Fibroblast of lung (primary cell): ENCODE measurements at regions not wholly inside any gene's neighbourhood (a gene's known extent, or its start where the extent isn't known, plus 50 kb on each side); places are given as distances from the start of the nearest gene placed in this dataset.

Experiments
- DNase-seq, 2 donors: peaks; one replicate each; pipeline versions ENCODE4 v3.0.0 to v3.0.0-alpha.2; 2010; ENCODE audit warnings: low read depth in 2 of 2
- H2AFZ ChIP-seq: 2 replicates; pipeline ENCODE4 v1.5.1; 2012; ENCODE audit warnings: low read length, control low read depth, inconsistent platforms
- H3K27ac ChIP-seq: 2 replicates; pipeline ENCODE4 v1.5.1; 2011; ENCODE audit warnings: low read length, control low read depth; ENCODE audit not compliant: insufficient read depth
- H3K27me3 ChIP-seq: 2 replicates; pipeline ENCODE4 v1.5.1; 2011; ENCODE audit warnings: mild to moderate bottlenecking, low read length; ENCODE audit not compliant: control insufficient read depth, insufficient read depth
- H3K36me3 ChIP-seq: 2 replicates; pipeline ENCODE4 v1.5.1; 2011; ENCODE audit warnings: low read length; ENCODE audit not compliant: control insufficient read depth, insufficient read depth
- H3K4me1 ChIP-seq: 2 replicates; pipeline ENCODE4 v1.5.1; 2011; ENCODE audit warnings: low read length; ENCODE audit not compliant: control insufficient read depth, insufficient read depth; ENCODE audit errors: extremely low read depth
- H3K4me2 ChIP-seq: 2 replicates; pipeline ENCODE4 v1.5.1; 2011; ENCODE audit warnings: low read length, control low read depth; ENCODE audit not compliant: insufficient read depth; ENCODE audit errors: extremely low read depth
- H3K4me3 ChIP-seq, 4 experiments: fragments of 200-600 bp in 1 of 4; sonication (generic) in 1 of 4; replicated peaks in 1 of 4; 2 replicates each; pipeline ENCODE4 v1.5.1; 2011 to 2016; ENCODE audit warnings: low read length in 4 of 4, low read depth in 3 of 4, mild to moderate bottlenecking in 3 of 4, control low read depth in 2 of 4, inconsistent platforms in 1 of 4, mixed read lengths in 1 of 4; ENCODE audit not compliant: insufficient read depth in 1 of 4; ENCODE audit errors: control extremely low read depth in 1 of 4
- H3K79me2 ChIP-seq: 2 replicates; pipeline ENCODE4 v1.5.1; 2012; ENCODE audit warnings: mild to moderate bottlenecking, low read length, inconsistent platforms; ENCODE audit not compliant: control insufficient read depth, insufficient read depth
- H3K9ac ChIP-seq: 2 replicates; pipeline ENCODE4 v1.5.1; 2011; ENCODE audit warnings: mild to moderate bottlenecking, low read length, control low read depth; ENCODE audit not compliant: insufficient read depth
- H3K9me3 ChIP-seq: 2 replicates; pipeline ENCODE4 v1.5.1; 2012; ENCODE audit warnings: low read depth, low read length; ENCODE audit not compliant: control insufficient read depth, insufficient read depth
- H4K20me1 ChIP-seq: 2 replicates; pipeline ENCODE4 v1.5.1; 2011; ENCODE audit warnings: low read length; ENCODE audit not compliant: control insufficient read depth, insufficient read depth; ENCODE audit errors: extremely low read depth
- EZH2 ChIP-seq: IDR thresholded peaks from 2 replicates; pipeline ENCODE4 v1.5.1; 2012; ENCODE audit warnings: low read length, control low read depth, mild to moderate bottlenecking; ENCODE audit errors: missing control alignments
- TF ChIP-seq, protein P1 (sequence below), 2 donors: IDR thresholded peaks in 1 of 2; conservative IDR thresholded peaks in 1 of 2; 1 replicate in 1 of 2; 2 replicates in 1 of 2; pipeline ENCODE4 v1.5.1; 2011 to 2012; ENCODE audit warnings: low read length in 2 of 2, control low read depth in 1 of 2, inconsistent platforms in 1 of 2, low read depth in 1 of 2, mild to moderate bottlenecking in 1 of 2

DNA sequence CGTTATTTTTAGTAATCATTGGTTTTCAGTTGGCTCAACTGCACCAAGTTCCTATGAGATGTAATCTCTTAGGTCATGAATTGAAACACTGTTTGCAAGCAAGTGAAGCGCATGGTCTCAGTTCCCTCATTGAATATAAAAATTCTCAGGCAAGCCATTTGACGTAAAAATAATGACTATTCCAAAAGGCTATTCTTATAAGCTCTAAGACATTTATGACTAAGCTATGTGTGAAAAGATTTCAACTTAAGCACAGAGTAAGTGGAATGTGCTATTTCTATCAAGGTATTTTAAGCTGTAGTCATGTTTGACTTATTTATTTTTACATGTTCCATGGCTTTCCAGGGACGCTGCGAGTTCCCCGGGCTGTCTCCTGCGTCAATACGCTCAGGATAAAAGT lies 248.5 kb downstream of the THBS2 start:
- no peak overlapping the region for H3K4me3 ChIP-seq
- H4K20me1 ChIP-seq: no peaks in the 10 kb centered on the region
- H3K79me2 ChIP-seq: no peaks in the 10 kb centered on the region
- no peaks in the 10 kb centered on the region for H3K36me3 ChIP-seq
- H3K4me1 ChIP-seq: no peaks in the 10 kb centered on the region
- peak in 1 of 2 donors; percentile 6 for DNase-seq
- no peak overlapping the region for H2AFZ ChIP-seq
- H3K9ac ChIP-seq: no peak overlapping the region
- no peak overlapping the region for H3K4me2 ChIP-seq
- H3K9me3 ChIP-seq: no peaks in the 10 kb centered on the region
- H3K27me3 ChIP-seq: no peaks in the 10 kb centered on the region
- no peak for TF ChIP-seq EZH2
- TF ChIP-seq, protein P1, sequence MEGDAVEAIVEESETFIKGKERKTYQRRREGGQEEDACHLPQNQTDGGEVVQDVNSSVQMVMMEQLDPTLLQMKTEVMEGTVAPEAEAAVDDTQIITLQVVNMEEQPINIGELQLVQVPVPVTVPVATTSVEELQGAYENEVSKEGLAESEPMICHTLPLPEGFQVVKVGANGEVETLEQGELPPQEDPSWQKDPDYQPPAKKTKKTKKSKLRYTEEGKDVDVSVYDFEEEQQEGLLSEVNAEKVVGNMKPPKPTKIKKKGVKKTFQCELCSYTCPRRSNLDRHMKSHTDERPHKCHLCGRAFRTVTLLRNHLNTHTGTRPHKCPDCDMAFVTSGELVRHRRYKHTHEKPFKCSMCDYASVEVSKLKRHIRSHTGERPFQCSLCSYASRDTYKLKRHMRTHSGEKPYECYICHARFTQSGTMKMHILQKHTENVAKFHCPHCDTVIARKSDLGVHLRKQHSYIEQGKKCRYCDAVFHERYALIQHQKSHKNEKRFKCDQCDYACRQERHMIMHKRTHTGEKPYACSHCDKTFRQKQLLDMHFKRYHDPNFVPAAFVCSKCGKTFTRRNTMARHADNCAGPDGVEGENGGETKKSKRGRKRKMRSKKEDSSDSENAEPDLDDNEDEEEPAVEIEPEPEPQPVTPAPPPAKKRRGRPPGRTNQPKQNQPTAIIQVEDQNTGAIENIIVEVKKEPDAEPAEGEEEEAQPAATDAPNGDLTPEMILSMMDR (conservative IDR thresholded peaks at IDR 0.05 in 1 of 2, IDR thresholded peaks at IDR 0.05 in 1 of 2; ENCODE audit: low read depth in 1 of 2, low read length in 2 of 2): no peak
- H3K27ac ChIP-seq: no peak overlapping the region

DNA sequence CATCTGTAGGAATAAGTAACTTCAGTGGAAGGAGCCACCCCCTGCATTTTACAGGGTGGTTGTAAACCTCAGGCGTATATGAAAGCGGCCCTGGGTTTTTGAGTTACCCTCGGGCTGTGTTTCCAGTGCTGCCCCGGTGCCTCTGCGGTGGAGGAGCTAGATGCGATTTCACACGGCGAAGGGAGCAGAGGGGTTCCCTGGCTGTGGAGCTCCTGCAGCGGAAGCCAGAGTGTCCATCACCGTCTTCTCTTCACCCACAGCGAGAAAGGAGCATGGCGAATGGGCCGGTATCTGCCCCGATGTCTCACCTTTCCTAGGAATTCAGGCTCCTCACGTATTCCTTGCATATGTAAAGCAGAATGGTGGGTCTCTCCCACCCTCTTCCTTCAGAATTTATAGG lies 253.6 kb downstream of the THBS2 start:
- no peak overlapping the region for H2AFZ ChIP-seq

DNA sequence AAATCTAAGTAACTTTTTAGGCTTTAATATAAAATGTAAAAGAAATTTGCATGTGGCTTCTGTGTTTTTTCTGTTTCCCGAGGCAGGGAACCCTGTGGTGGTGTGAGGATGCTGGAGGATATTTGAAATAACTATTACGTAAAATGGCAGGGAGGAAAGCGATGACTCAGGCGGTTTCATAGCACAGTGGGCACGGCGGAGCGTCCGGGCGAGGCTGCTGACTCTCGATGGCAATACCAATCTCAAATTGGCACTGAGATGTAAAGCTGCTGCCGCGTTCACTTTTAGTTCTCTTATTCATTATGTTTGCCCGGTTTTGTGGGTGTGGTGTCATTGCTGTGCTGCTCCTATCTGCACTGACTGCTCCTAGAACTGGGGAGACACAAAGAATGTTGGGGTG lies 254.3 kb downstream of the THBS2 start:
- DNase-seq: no peak
- H3K4me2 ChIP-seq: no peak overlapping the region
- no peak overlapping the region for H3K27ac ChIP-seq
- H2AFZ ChIP-seq: no peak overlapping the region
- no peak overlapping the region for H3K9ac ChIP-seq
- no peaks in the 10 kb centered on the region for H3K4me1 ChIP-seq
- H3K79me2 ChIP-seq: no peaks in the 10 kb centered on the region
- no peak overlapping the region for H3K4me3 ChIP-seq
- H3K27me3 ChIP-seq: no peaks in the 10 kb centered on the region
- no peaks in the 10 kb centered on the region for H3K36me3 ChIP-seq
- no peaks in the 10 kb centered on the region for H4K20me1 ChIP-seq
- H3K9me3 ChIP-seq: no peaks in the 10 kb centered on the region
- no peak for TF ChIP-seq EZH2
- TF ChIP-seq, protein P1 (conservative IDR thresholded peaks at IDR 0.05 in 1 of 2, IDR thresholded peaks at IDR 0.05 in 1 of 2; ENCODE audit: low read depth in 1 of 2, low read length in 2 of 2): no peak

More for the DNA sequence above, 253.6 kb downstream of the THBS2 start:
- Histone ChIP-seq H3K36me3 (no peaks in the 10 kb centered on the region), H3K4me1 (no peaks in the 10 kb centered on the region), H3K79me2 (no peaks in the 10 kb centered on the region), H3K9ac (no peak overlapping the region), H3K9me3 (no peaks in the 10 kb centered on the region), H3K4me2 (no peak overlapping the region), H3K27ac (no peak overlapping the region), H4K20me1 (no peaks in the 10 kb centered on the region), H3K4me3 (no peak overlapping the region), H3K27me3 (no peaks in the 10 kb centered on the region)
- no peak for DNase-seq
- TF ChIP-seq EZH2: no peak
- TF ChIP-seq, protein P1 (conservative IDR thresholded peaks at IDR 0.05 in 1 of 2, IDR thresholded peaks at IDR 0.05 in 1 of 2; ENCODE audit: low read depth in 1 of 2, low read length in 2 of 2): no peak
